ENCODE measurements at regions not wholly inside any gene's neighbourhood (a gene's known extent, or its start where the extent isn't known, plus 50 kb on each side); places are given as distances from the start of the nearest gene placed in this dataset.

GRCh38 chr1:4267381-4268261 is 367.5 kb upstream of the C1orf174 start:
- TF ChIP-seq POLR2A (IDR thresholded peaks at IDR 0.05; ENCODE audit: low read length) (no peak), GATA1 (IDR thresholded peaks at IDR 0.05; ENCODE audit: low read depth, low read length) (no peak)

All from erythroblast (primary cell).